ENCODE measurements at regions not wholly inside any gene's neighbourhood (a gene's known extent, or its start where the extent isn't known, plus 50 kb on each side); places are given as distances from the start of the nearest gene placed in this dataset.

GRCh38 chr7:45331563-45331962 is 174.0 kb downstream of the RAMP3 start:
- TF ChIP-seq CTCF (IDR thresholded peaks at IDR 0.05) (no peak), EZH2phosphoT487 (IDR thresholded peaks at IDR 0.05) (no peak), EZH2 (IDR thresholded peaks at IDR 0.05) (no peak)

All from neural progenitor cell (in vitro differentiated cells).